GM12878 (cell line): ENCODE measurements at regions not wholly inside any gene's neighbourhood (a gene's known extent, or its start where the extent isn't known, plus 50 kb on each side); places are given as distances from the start of the nearest gene placed in this dataset.

Experiments used
- ATAC-seq: fragments of 200-7000 bp; cut with Tn5 transposase; 3 replicates; pipeline ENCODE4 v1.9.1; 2020; ENCODE audit warnings: mild to moderate bottlenecking, moderate library complexity
- BruUV-seq: library from RNA; stranded (reverse); fragments of 400-500 nt; replicated peaks from 2 replicates; lab custom pipeline; 2021; lab: Mats Ljungman, UMichigan
- CTCF ChIA-PET: fragments of 300-600 bp; sonication (Branson Sonifier 250); formaldehyde crosslinking; extraction: SDS; loops from one replicate; lab custom pipeline; 2021; ENCODE audit warnings: inconsistent platforms; lab: Yijun Ruan, JAX
- POLR2A ChIA-PET: fragments of 350-600 bp; formaldehyde crosslinking; extraction: SDS; loops from one replicate; lab custom pipeline; 2021; ENCODE audit warnings: inconsistent platforms; lab: Charles Lee
- RAD21 ChIA-PET: fragments of 300-600 bp; sonication (Branson Sonifier 250); formaldehyde crosslinking; loops from one replicate; lab custom pipeline; 2023; ENCODE audit warnings: antibody characterized with exemption; ENCODE audit not compliant: unreplicated experiment; lab: Charles Lee
- SMC1A ChIA-PET: fragments of 300-600 bp; sonication (Branson Sonifier 250); formaldehyde crosslinking; loops from one replicate; lab custom pipeline; 2023; ENCODE audit not compliant: unreplicated experiment, uncharacterized antibody; lab: Charles Lee
- DNase-seq: peaks from one replicate; pipeline ENCODE4 v3.0.0-alpha.2; 2011; ENCODE audit warnings: low read depth, low spot score
- FAIRE-seq: peaks from 3 replicates; lab custom pipeline; 2011; peaks lifted over from hg19 to GRCh38; lab: Jason Lieb, UNC
- H2AFZ ChIP-seq: 2 replicates; pipeline ENCODE4 v1.6.0; 2011; ENCODE audit warnings: low read depth, low read length, control low read depth; ENCODE audit not compliant: control insufficient read depth
- H3K27ac ChIP-seq: 2 replicates; pipeline ENCODE4 v1.5.1; 2011; ENCODE audit warnings: control low read depth; ENCODE audit not compliant: control insufficient read depth, insufficient read depth
- H3K27me3 ChIP-seq, 2 experiments: replicated peaks in 1 of 2; 2 replicates each; pipeline versions ENCODE4 v1.6.0 to v1.6.1; 2011; ENCODE audit warnings: low read length in 1 of 2; ENCODE audit not compliant: control insufficient read depth in 2 of 2, insufficient read depth in 2 of 2
- H3K36me3 ChIP-seq, 2 experiments: 2 replicates each; pipeline ENCODE4 v1.5.1; 2011; ENCODE audit warnings: low read length in 1 of 2; ENCODE audit not compliant: control insufficient read depth in 2 of 2, insufficient read depth in 2 of 2
- H3K4me1 ChIP-seq: 2 replicates; pipeline ENCODE4 v1.6.1; 2011; ENCODE audit warnings: mild to moderate bottlenecking, low read length, moderate library complexity, mixed read lengths; ENCODE audit not compliant: control insufficient read depth, insufficient read depth
- H3K4me2 ChIP-seq: 2 replicates; pipeline ENCODE4 v1.6.0; 2011; ENCODE audit warnings: control low read depth; ENCODE audit not compliant: control insufficient read depth, insufficient read depth
- H3K4me3 ChIP-seq: fragments of 200-600 bp; sonication (generic); 2 replicates; pipeline ENCODE4 v1.5.1; 2016
- H3K79me2 ChIP-seq: 2 replicates; pipeline ENCODE4 v1.6.0; 2011; ENCODE audit warnings: low read length; ENCODE audit not compliant: control insufficient read depth, insufficient read depth
- H3K9ac ChIP-seq: 2 replicates; pipeline ENCODE4 v1.8.0; 2011; ENCODE audit warnings: low read length, control low read depth, mixed read lengths; ENCODE audit not compliant: control insufficient read depth, insufficient read depth
- H3K9me3 ChIP-seq: replicated peaks from 3 replicates; pipeline ENCODE4 v1.5.1; 2011; ENCODE audit warnings: mild to moderate bottlenecking, low read length; ENCODE audit not compliant: control insufficient read depth, insufficient read depth
- H4K20me1 ChIP-seq: 2 replicates; pipeline ENCODE4 v1.6.0; 2011; ENCODE audit not compliant: control insufficient read depth, insufficient read depth
- ATF3 ChIP-seq: IDR thresholded peaks from 2 replicates; pipeline ENCODE4 v1.6.1; 2011; ENCODE audit warnings: low read depth, mild to moderate bottlenecking, low read length, moderate library complexity, borderline replicate concordance; ENCODE audit errors: extremely low read depth
- DPF2 ChIP-seq: fragments of 450-650 bp; IDR thresholded peaks from 2 replicates; pipeline ENCODE4 v1.6.1; 2017; ENCODE audit warnings: mild to moderate bottlenecking
- EGR1 ChIP-seq, 2 experiments: IDR thresholded peaks; 1 replicate in 1 of 2; 2 replicates in 1 of 2; pipeline ENCODE4 v1.6.1; 2011 to 2012; ENCODE audit warnings: low read depth in 2 of 2, low read length in 2 of 2, borderline replicate concordance in 1 of 2, mild to moderate bottlenecking in 1 of 2, moderate library complexity in 1 of 2
- GATAD2B ChIP-seq: fragments of 450-650 bp; conservative IDR thresholded peaks from 2 replicates; pipeline ENCODE4 v1.6.1; 2017; ENCODE audit warnings: low read depth, mild to moderate bottlenecking, moderate library complexity
- HCFC1 ChIP-seq: fragments of 150-350 bp; IDR thresholded peaks from 2 replicates; pipeline ENCODE4 v1.6.1; 2014; ENCODE audit warnings: low read length
- MAX ChIP-seq: IDR thresholded peaks from 2 replicates; pipeline ENCODE4 v1.6.1; 2012; ENCODE audit warnings: low read depth, low read length, improper control_type of control experiment
- MXI1 ChIP-seq: fragments of 150-350 bp; IDR thresholded peaks from 2 replicates; pipeline ENCODE4 v1.6.1; 2011; ENCODE audit warnings: low read depth, mild to moderate bottlenecking, inconsistent platforms, low read length, improper control_type of control experiment
- NFYB ChIP-seq: IDR thresholded peaks from 2 replicates; pipeline ENCODE4 v1.6.1; 2011; ENCODE audit warnings: low read depth, mild to moderate bottlenecking, low read length, improper control_type of control experiment, moderate library complexity; ENCODE audit not compliant: insufficient read depth
- PBX3 ChIP-seq: IDR thresholded peaks from 2 replicates; pipeline ENCODE4 v1.6.1; 2011; ENCODE audit warnings: mild to moderate bottlenecking, low read depth, low read length, moderate library complexity; ENCODE audit not compliant: insufficient replicate concordance
- POU2F2 ChIP-seq: IDR thresholded peaks from 3 replicates; pipeline ENCODE4 v1.6.1; 2011; ENCODE audit warnings: low read depth, mild to moderate bottlenecking, low read length, borderline replicate concordance
- SREBF2 ChIP-seq: IDR thresholded peaks from 2 replicates; pipeline ENCODE4 v1.6.1; 2012; ENCODE audit warnings: mild to moderate bottlenecking, low read length
- ZBED1 ChIP-seq: IDR thresholded peaks from 2 replicates; pipeline ENCODE4 v1.6.1; 2016; ENCODE audit warnings: borderline replicate concordance
- WGBS: methylation state at CpG from one replicate; pipeline ENCODE4 v1.1.6; 2016; ENCODE audit warnings: low lambda C conversion rate; ENCODE audit not compliant: insufficient replicate concordance, insufficient coverage; ENCODE audit errors: missing lambda C conversion rate; 5-methylcytosine and 5-hydroxymethylcytosine counted together
- in situ Hi-C: fragments of 300-500 bp; cut with MboI; formaldehyde crosslinking; loops from 9 replicates; pipeline ENCODE4 v1.14.3; 2018; ENCODE audit warnings: mixed read lengths
- intact Hi-C: fragments of 100-400 bp; cut with micrococcal nuclease; formaldehyde crosslinking; loops from one replicate; pipeline ENCODE4 v1.14.2; 2022; ENCODE audit not compliant: unreplicated experiment

- in situ Hi-C loops: no loop called here
- SMC1A ChIA-PET: no interaction called here
- CTCF ChIA-PET: no interaction called here
Observed at GRCh38 chr6:147808640-147809039, 300.1 kb downstream of the SAMD5 start.

More at GRCh38 chr6:147808640-147809039, 300.1 kb downstream of the SAMD5 start:
- Histone ChIP-seq H3K4me2 (no peak overlapping the region), H2AFZ (no peak overlapping the region), H3K4me1 (no peaks in the 10 kb centered on the region), H3K27me3 (no peaks in the 10 kb centered on the region), H3K9ac (no peak overlapping the region), H3K4me3 (no peak overlapping the region), H4K20me1 (no peaks in the 10 kb centered on the region), H3K27ac (no peak overlapping the region), H3K79me2 (no peaks in the 10 kb centered on the region), H3K36me3 (no peaks in the 10 kb centered on the region), H3K9me3 (no peaks in the 10 kb centered on the region)
- ChIA-PET RAD21 (no interaction called here), POLR2A (no interaction called here)
- WGBS: 2% methylated on average over 4 of the region's 4 CpGs
- DNase-seq (no peak), ATAC-seq (no peak), FAIRE-seq (no peak)
- no peak for TF ChIP-seq HCFC1
- TF ChIP-seq DPF2: no peak
- TF ChIP-seq MAX: no peak
- no peak for TF ChIP-seq GATAD2B
- TF ChIP-seq PBX3: no peak
- no peak for TF ChIP-seq EGR1 (IDR thresholded peaks at IDR 0.05; ENCODE audit: borderline replicate concordance in 1 of 2, low read depth in 2 of 2, low read length in 2 of 2)
- TF ChIP-seq SREBF2: no peak
- no peak for TF ChIP-seq ZBED1
- no peak for TF ChIP-seq ATF3
- TF ChIP-seq POU2F2: no peak
- no peak for TF ChIP-seq MXI1
- TF ChIP-seq NFYB: no peak
- BruUV-seq: no TSS peak
- intact Hi-C loops: no loop called here
